Right ventricle myocardium inferior (tissue), 1 donor: ENCODE measurements at regions not wholly inside any gene's neighbourhood (a gene's known extent, or its start where the extent isn't known, plus 50 kb on each side); places are given as distances from the start of the nearest gene placed in this dataset.
"Not testable (repeated sequence)": the region's sequence is repeated elsewhere in the genome, so short reads cannot be mapped to it uniquely, and the experiment has no call there.

ENCODE experiments used
- ATAC-seq: fragments of 200-7000 bp; cut with Tn5 transposase; one replicate; pipeline ENCODE4 v1.9.1; 2020; ENCODE audit warnings: mild to moderate bottlenecking, moderate library complexity
- DNase-seq: peaks from one replicate; pipeline ENCODE4 v3.0.0; 2021; ENCODE audit errors: missing footprints
- intact Hi-C: fragments of 100-400 bp; cut with DNase I; formaldehyde crosslinking; loops from one replicate; pipeline ENCODE4 v1.11.0; 2022
- donor health status: DM: no; HTN: yes; CAD: no; lungs with severe emphysema.

DNA sequence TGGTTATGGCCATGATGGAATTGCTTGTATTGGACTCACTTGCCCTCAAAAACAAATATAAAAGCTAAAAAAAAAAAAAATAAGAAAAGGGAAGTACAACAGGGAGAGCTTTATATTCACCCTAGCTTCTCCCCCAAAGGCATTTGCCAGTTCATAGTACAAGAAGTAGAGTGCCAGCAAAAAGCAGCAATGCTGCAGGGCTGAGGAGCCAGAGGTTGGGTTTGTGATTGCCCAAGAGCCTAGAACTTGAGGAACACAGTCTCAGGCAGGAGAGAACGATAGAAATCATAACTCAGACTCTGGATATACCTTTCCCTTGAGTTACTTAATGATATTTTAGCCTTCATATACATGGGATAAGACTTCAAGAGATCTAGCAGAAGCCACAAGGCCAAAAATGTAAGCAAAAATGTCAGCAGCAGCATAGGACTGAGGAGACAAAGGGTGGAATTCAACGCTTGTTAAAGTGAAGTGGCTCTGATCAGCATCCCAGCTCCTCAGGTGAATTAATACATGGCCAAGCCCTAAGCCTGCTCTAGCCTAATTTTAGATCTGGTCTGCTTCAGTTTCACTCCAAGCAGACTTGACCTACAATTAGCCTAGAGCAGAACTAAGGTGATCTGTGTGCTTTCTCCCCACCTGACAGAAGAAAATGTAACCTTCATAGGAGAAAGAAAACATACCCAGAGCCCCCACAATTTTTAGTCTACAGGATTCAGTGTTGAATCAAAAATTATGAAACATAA is 172.8 kb upstream of the PLGLB1 start:
- intact Hi-C loops, DNase-seq: not testable (repeated sequence)
- peak; percentile 52 for ATAC-seq

GRCh38 chr2:87196720-87197388 is 175.2 kb upstream of the PLGLB1 start:
- intact Hi-C loops, ATAC-seq, DNase-seq: not testable (repeated sequence)

GRCh38 chr2:87198422-87198821 is 176.8 kb upstream of the PLGLB1 start:
- DNase-seq, ATAC-seq, intact Hi-C loops: not testable (repeated sequence)

- ATAC-seq, intact Hi-C loops, DNase-seq: not testable (repeated sequence)
Observed at GRCh38 chr2:87199228-87199627, 177.6 kb upstream of the PLGLB1 start.

GRCh38 chr2:87204569-87205147 is 183.0 kb upstream of the PLGLB1 start:
- DNase-seq, intact Hi-C loops, ATAC-seq: not testable (repeated sequence)

- intact Hi-C loops = loop anchor here (10.0 kb wide), 1 partner anchor 408 kb away; no protein-coding TSS in a partner anchor
- not testable (repeated sequence) for DNase-seq, ATAC-seq
Observed at GRCh38 chr2:87212938-87213337, 191.3 kb upstream of the PLGLB1 start.

GRCh38 chr2:87217005-87217404 is 195.4 kb upstream of the PLGLB1 start:
- not testable (repeated sequence) for DNase-seq, ATAC-seq
- intact Hi-C loops = loop anchor here (10.0 kb wide), 1 partner anchor 412 kb away; no protein-coding TSS in a partner anchor

DNA sequence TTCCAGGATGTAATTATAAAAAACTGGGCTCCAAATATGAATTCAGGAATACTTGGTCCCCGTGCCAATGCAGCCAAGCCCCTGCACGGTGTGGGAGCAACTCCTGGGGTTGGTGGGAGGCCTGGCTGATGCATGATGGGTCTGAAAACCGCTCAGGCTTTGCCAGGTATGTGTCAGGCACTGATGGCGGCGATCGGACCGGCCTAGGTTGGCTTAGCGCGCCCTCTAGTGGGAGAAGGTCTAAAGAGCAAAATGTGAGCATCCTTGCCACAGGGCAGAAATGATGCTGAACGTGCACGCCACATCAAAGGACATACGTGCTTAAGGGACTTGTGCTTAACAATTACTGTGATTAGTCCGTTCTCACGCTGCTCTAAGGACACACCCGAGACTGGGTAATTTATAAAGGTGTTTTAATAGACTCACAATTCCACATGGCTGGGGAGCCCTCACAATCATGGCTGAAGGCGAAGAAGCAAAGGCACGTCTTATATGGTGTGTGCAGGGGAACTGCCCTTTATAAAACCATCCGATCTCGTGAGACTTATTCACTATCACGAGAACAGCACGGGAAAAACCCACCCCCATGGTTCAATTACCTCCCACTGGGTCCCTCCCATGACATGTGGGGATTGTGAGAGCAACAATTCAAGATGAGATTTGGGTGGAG is 196.2 kb upstream of the PLGLB1 start:
- ATAC-seq = peak; percentile 83
- intact Hi-C loops = loop anchor here (10.0 kb wide), 1 partner anchor 413 kb away; no protein-coding TSS in a partner anchor
- not testable (repeated sequence) for DNase-seq

DNA sequence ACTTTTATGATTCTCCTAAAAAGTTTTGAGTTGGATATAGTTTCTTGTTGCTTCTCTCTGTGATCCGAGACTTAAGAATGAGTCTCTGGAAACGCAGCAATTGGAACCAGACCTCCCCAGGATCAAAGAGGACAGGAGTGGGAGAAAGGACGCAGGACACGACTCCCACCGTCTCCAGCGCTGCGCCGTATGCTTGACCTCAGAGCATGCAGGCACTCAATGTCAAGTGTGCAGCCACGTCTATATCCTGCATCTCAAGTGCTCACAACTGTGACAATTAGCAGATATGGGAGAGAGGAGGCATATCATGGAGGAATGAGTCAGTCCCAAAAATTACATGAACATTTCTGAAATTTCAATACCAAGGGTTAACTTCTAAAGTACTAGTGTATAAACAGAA is 199.0 kb upstream of the PLGLB1 start:
- intact Hi-C loops, ATAC-seq: not testable (repeated sequence)

GRCh38 chr2:87222131-87222530 is 200.5 kb upstream of the PLGLB1 start:
- ATAC-seq, DNase-seq, intact Hi-C loops: not testable (repeated sequence)

More for the DNA sequence above, 199.0 kb upstream of the PLGLB1 start:
- not testable (repeated sequence) for DNase-seq

DNA sequence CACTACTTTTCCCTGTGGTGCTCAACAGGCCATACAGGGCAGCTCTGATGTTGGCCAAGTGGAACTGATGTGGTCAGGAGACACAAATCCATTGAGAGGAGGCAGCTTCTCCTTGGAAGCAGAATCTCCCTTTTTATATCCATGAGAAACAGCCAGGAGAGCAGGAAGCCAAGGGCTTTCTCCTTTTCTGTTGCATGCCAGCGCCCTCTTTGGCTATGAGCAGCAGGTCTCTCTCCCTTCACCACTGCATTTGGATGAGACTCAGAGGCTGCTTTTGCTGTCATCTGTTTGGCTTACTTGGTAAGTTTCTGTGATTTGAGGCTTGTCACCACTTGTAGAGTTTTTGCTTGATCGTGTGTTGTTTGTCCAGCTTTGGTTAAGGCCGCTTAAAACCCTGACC is 202.2 kb upstream of the PLGLB1 start:
- intact Hi-C loops, DNase-seq, ATAC-seq: not testable (repeated sequence)

DNA sequence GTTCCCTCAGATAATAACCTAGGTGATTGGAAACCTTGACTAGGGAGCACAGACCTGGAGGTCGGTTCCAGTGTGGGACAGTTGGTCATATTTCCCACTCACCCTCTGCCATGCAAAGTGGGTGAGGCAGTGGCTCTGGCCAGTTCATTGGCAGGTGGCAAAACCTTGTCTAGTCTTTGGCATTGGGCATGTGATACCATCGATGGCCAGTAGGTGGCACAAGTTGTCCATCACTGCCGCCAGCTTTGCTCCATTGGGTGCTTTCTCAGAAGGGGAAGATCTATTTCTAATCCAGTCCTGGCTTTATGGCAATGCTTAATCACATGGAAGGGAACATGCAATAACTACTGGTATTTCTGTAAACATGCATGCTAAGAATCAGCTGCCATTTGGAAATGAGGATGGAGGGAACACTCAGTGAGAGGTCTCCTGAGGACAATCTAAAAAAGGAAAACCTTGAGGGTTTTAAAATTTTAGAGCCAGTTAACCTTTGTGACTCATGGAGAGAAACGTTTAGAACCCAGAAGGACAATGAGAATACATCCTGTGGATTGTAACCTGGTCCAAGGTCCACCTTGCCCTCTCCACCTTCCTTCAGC is 207.5 kb upstream of the PLGLB1 start:
- ATAC-seq = peak; percentile 87
- intact Hi-C loops, DNase-seq: not testable (repeated sequence)

GRCh38 chr2:87229964-87230363 is 208.3 kb upstream of the PLGLB1 start:
- intact Hi-C loops, ATAC-seq, DNase-seq: not testable (repeated sequence)

- intact Hi-C loops, DNase-seq, ATAC-seq: not testable (repeated sequence)
Observed at GRCh38 chr2:87235333-87235981, 213.8 kb upstream of the PLGLB1 start.

DNA sequence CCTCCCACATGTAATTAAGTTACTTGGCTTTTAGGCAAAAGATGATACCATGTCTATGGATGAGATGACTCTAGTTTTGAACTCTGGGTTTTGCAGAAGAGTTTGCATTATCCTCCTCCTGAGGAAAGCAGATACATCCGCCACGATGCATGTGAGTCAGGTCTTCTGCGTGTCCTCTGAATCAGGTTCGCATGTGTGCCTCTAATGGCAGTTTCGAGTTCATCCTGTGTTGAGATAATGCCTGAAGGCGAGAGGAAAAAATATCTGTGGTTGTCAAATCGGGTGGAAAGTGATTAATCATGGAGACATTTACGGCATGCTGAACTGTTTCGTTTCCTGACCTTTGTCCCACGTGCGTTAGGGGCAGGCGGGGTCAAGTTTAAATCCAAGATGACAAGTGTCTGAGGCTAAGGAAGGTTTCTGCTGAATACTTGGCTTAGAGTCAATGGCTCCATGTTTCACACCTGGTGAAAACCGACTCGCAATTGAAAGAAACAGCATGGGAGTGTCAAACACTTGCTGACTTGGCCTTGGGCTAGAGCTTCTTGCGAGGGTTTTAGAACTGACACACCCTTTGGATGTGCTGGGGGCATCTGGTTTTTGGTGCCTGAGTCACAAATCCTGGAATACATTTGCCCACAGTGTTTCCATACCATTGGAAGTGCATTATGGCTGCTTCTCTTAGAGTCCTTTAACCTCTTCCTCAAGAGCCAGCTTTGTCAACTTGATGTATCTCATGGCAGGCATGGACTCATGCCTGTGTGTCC is 216.1 kb upstream of the PLGLB1 start:
- DNase-seq, ATAC-seq, intact Hi-C loops: not testable (repeated sequence)

GRCh38 chr2:87239558-87240215 is 218.0 kb upstream of the PLGLB1 start:
- DNase-seq, intact Hi-C loops: not testable (repeated sequence)
- ATAC-seq = peak; percentile 37
